ENCODE measurements at regions not wholly inside any gene's neighbourhood (a gene's known extent, or its start where the extent isn't known, plus 50 kb on each side); places are given as distances from the start of the nearest gene placed in this dataset.

DNA sequence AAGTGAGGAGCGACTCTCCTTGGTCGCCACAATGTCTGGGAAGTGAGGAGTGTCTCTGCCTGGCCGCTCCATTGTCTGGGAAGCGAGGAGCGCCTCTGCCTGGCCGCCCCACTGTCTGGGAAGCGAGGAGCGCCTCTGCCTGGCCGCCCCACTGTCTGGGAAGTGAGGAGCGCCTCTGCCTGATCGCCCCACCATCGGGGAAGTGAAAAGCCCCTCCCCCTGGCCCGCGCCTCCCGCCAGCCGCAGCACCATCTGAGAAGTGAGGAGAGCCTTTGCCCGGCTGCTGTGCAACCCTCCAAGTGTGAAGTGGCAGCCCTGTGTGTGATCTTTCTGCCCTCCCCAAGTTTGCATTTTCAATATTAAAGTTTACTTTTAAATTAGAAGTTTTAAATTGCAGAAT is 95.0 kb upstream of the PPP2R5A start:
- DNase-seq (ENCODE audit: low read depth in 3 of 3): no peak

DNA sequence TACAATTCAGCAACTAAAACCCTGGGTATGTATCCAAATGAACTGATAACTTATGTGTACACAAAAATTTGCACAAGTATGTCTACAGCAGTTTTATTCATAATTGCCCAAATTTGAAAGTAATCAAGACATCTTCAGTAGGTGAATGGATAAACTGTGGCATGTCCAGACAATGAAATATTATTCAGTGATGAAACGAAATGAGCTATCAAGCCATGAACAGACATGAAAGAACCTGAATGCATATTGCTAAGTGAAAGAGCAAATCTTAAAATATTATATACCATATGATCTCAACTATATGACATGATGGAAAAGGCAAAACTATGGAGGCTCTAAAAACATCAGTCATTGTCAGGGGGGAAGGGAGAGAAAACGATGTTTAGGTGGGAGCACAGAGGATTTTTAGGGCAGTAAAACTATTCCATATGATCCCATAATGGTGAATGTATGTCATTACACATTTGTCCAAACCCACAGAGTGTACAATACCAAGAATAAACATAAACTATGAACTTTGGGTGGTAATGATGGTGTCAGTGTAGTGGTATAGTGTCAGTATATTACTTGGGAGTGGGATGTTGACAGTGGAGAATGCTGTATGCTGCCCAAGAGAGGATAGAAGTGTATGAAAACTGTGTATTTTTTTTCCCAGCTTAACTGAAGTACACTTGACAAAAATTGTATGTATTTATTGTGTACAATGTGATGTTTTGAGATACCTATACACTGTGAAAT is 92.8 kb upstream of the PPP2R5A start:
- no peak for DNase-seq (ENCODE audit: low read depth in 3 of 3)

- DNase-seq (ENCODE audit: low read depth in 3 of 3): no peak
Measured at GRCh38 chr1:212196355-212196754, 88.9 kb upstream of the PPP2R5A start.

GRCh38 chr1:212201461-212201860 is 83.7 kb upstream of the PPP2R5A start:
- DNase-seq (ENCODE audit: low read depth in 3 of 3): no peak

DNA sequence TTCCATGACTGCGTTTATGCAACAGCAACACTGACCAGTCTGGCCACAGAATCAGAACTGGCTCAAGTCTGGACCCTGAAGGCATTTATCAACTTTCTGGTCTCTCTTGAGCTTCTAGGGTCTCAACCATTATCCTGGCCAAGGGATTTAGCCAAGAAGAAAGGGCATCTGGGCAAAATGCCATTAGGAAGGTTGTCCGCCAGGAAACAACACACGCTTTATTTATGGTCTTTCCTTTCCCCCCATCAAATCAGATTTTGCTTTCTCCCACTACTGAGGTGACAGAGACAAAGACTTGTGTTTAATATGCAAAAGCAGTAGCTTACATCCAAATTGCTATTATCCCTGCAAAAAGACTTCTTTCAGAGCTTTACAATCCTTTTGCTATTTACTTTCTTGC is 81.6 kb upstream of the PPP2R5A start:
- DNase-seq (ENCODE audit: low read depth in 3 of 3): no peak

DNA sequence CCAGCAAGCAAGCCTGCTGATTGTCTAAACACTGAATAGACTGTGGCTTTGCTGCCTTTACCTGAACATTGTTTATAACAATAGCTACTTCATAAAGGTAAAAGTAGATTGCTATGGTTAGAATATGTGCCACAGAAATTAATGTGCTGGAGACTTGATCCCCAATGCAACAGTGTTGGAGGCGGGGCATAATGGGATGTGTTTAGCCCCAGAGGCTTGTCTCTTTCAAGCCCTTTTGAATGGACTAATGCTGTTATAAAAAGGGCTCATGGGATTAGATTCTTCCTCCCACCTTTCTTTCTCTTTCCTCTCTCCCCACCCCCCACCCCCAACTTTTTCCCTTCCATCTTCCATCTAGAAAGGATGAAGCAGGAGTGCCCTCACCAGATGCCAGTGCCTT is 80.2 kb upstream of the PPP2R5A start:
- no peak for DNase-seq (ENCODE audit: low read depth in 3 of 3)

DNA sequence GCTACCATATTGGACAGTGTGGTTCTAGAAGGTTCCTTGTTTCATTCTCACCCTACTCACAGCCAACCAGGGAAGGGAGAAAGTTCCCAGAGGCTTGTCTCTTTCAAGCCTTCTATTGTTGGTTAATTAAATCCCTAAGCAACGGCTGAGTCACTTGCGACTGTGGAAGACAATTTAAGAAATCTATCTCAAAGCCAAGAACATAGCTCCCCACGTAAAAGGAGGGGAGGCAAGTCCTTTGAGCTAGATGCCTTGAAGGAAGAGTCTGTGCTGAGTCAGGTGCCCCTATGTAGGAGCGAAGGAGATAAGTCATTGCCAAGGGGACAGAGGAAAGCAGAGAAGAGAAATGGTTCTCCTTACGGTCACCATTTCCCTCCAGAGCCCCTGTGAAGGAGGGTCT is 79.4 kb upstream of the PPP2R5A start:
- DNase-seq (ENCODE audit: low read depth in 3 of 3): no peak

DNA sequence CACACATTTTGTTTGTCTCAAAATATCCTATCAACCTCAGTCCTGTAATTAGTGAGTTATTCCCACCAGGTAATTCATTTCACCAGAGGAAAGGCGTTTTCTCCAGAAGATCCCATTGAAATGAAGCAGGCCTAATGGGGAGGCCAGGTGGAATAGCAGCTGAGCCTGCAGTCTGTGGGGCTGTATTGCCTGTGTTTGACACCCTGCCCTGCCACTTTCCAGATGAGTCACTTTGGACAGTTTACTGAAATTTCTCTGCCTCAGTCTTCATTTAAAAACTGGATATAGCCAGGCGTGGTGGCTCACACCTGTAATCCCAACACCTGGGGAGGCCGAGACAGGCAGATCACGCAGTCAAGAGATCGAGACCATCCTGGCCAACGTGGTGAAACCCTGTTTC is 78.1 kb upstream of the PPP2R5A start:
- no peak for DNase-seq (ENCODE audit: low read depth in 3 of 3)

DNA sequence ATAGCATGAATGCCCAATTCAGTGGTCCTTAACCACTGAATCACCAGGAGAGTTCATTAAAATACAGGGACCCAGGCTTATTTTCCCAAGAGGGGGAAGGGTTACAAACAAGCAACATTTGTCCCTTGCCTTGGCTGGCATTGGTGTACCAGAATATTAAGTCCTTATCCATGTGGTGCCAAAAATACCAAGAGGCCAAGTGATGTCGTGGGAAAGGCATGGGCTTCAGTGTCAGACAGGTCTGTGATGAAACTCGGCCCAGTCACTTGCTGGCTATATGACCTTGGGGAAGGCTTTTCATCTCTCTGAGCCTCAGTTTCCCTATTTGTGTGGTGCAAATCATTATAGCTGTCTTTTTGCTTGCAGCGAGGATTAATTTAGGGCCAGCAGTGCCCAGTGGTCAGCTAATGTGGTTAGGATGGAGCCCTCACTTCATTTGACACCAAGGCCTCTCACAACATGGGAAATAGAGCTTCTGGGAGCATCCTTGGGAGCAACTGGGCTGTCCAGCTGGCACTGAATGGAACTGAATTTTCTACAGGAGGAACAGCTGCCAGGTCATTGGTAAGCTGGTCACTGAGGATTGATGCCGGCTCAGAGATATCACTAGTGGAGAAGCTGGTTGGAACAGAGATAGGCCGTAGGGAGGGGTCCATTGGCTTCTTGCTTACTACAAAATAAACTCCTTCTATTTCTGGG is 77.2 kb upstream of the PPP2R5A start:
- no peak for DNase-seq (ENCODE audit: low read depth in 3 of 3)

DNA sequence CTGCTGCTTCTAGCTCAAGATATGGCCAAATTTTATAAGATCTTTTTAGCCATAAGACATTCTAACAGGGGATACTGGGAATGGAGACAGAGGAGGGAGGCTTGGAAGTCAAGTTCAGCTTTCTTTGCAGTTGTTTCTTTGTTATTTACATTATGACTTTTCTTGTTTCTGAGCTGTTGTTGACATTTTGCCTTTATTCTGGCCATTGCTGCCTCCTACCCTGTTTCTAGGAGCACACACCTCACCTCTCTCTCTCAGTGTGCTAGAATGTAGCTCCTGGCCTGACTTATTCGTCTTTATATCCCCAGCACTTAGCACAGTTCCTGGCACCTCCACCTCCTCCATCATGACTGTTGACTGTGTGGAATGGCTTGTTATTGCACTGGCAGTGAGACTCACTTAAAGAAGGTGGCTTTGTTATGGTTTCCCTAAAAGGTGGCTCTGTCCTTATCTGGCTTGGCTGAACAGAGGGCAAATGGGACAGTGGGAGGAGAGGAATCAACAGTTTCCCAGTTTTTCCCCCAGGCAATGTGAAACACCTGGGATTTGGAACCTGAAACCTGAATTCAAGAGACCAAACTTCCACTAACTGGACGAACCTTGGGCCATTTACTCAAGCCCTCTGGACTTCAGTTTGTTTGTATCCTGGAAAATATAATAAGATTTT is 76.1 kb upstream of the PPP2R5A start:
- no peak for DNase-seq (ENCODE audit: low read depth in 3 of 3)

DNA sequence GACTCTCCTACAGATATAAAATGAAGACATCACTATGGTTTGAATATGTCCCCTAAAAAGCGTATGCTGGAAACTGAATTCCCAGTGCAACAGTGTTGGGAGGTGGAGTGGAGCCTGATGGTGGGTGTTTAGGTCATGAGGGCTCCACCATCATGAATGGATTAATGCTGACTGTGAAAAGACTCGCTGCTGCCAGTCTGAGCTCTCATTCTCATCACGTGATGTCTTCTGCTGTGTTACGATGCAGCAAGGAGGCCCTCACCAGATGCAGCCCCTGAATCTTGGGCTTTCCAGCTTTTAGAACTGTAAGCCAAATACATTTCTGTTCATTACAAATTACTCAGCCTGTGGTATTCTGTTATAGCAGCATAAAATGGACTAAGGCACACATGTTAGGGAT is 73.8 kb upstream of the PPP2R5A start:
- DNase-seq (ENCODE audit: low read depth in 3 of 3): no peak

DNA sequence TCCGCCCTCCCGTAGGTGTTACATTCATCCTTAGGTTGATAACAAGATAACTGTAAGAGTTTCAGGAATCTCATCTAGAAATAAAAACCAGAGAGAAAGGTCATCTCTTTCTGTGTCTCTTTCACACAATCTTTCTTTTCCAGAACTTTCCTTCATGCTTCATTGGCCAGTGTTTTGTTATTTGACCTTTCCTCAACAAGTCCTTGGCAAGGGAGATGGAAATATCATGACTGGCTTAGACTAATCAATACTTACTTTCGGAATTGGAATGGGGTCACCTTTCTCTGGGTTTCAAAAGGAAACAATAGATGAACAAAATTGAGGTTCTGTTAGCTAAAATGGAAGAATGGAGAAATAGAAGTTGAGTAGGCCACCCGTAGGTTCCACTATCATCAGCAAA is 72.9 kb upstream of the PPP2R5A start:
- no peak for DNase-seq (ENCODE audit: low read depth in 3 of 3)

DNA sequence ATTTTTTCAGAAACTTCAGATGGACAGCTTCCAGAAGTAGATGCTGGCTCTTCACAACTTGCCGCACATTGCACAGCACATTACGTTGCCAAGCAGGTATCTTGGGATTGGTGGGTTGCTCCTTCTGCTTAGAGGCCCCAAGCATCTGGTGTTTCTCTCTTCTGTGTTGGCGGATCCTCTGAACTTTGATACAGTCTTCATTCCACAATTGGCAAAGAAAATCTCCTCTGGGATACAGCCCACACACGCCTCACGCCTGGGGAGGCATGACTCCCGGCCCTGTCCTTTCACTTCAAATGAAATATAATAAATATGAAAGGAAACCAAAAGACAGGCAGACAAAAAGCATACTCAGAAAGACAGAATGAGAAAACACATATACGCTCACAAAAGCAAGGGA is 72.3 kb upstream of the PPP2R5A start:
- no peak for DNase-seq (ENCODE audit: low read depth in 3 of 3)

DNA sequence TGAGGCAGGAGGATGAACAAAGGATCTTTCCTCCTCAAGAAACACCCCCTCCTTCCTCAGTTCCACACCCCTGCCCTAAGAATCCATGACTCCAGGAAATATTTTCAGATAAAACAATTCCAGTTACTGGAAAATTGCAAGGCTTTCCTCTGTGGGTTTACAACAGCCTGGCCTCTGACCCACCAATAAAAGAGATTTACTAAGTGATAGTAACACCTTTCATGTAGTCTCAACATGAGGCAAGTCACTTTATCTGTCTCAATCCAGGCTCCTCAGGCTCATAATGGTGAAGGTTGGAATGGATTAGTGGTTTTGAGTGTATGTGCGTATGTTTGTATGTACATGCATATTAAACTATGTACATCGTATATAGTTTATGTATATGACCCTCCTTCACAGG is 71.4 kb upstream of the PPP2R5A start:
- no peak for DNase-seq (ENCODE audit: low read depth in 3 of 3)

DNA sequence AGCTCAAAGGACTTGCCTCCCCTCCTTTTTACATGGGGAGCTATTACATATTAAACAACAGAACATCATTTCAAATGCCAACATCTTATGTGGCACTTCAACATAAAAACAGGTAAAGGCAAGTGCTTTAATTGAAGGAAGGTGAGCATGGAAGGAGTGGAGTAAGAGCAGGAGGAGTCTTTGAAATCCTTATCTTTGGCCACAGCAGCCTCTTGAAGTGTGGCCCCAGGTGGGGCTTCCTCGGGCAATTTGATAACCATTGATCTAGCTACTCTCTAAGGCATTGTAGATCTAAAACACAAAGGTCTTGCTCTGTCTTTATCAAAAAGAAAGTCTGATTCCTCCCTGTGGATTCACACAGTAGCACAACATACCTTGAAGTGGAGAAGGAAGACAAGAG is 70.9 kb upstream of the PPP2R5A start:
- no peak for DNase-seq (ENCODE audit: low read depth in 3 of 3)

GRCh38 chr1:212215910-212216309 is 69.3 kb upstream of the PPP2R5A start:
- DNase-seq (ENCODE audit: low read depth in 3 of 3): no peak

- no peak for DNase-seq (ENCODE audit: low read depth in 3 of 3)
Measured at GRCh38 chr1:212217633-212218032, 67.6 kb upstream of the PPP2R5A start.

GRCh38 chr1:212218065-212218464 is 67.1 kb upstream of the PPP2R5A start:
- DNase-seq (ENCODE audit: low read depth in 3 of 3): no peak

- peak in 1 of 3 donors; percentile 3 for DNase-seq (ENCODE audit: low read depth in 3 of 3)
Measured at GRCh38 chr1:212218911-212219310, 66.3 kb upstream of the PPP2R5A start.

GRCh38 chr1:212219679-212220463 is 65.3 kb upstream of the PPP2R5A start:
- no peak for DNase-seq (ENCODE audit: low read depth in 3 of 3)

DNA sequence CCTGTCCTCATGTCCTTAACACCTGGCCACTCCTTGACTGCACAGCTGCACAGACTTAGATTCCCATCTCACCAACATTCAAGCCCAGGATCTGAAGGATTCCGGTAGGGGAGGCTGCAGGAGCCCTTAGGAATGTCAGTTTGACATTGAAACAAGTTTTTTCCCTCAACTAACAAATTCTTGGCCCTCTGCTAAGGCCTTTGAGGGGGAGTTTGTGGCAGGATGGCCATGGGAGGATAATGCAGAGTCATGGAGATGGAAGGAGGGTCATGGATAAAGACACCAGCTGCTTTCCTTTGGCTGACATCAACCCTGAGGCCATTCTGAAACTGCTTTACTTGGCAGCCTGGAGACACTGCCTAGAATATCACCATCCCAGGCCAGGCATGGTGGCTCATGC is 63.4 kb upstream of the PPP2R5A start:
- no peak for DNase-seq (ENCODE audit: low read depth in 3 of 3)

DNA sequence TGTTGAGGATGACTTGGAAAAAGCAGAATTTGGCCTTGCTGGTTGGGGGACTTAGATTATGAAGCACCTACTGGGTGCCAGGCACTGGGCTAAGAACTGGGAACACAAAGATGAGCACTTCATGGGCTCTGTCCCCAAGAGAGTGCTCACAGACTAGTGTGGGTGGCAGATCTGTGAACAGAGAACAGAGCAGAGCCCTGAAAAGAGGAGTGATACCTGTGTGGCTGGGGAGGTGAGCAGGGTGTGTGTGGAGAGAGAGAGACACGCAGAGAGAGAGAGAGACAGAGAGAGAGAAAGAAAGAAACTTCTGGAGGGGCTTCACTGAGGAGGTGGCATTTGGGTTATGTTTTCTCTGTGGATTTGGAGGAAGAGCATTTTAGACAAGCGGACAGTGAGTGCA is 61.1 kb upstream of the PPP2R5A start:
- DNase-seq (ENCODE audit: low read depth in 3 of 3): no peak

Measured in stimulated activated CD4-positive, alpha-beta T cell treated with anti-CD3 and anti-CD28 coated beads, TNF-alpha, amount 100 ng/mL, for 48 hours (primary cell).